ENCODE measurements at regions not wholly inside any gene's neighbourhood (a gene's known extent, or its start where the extent isn't known, plus 50 kb on each side); places are given as distances from the start of the nearest gene placed in this dataset.

DNA sequence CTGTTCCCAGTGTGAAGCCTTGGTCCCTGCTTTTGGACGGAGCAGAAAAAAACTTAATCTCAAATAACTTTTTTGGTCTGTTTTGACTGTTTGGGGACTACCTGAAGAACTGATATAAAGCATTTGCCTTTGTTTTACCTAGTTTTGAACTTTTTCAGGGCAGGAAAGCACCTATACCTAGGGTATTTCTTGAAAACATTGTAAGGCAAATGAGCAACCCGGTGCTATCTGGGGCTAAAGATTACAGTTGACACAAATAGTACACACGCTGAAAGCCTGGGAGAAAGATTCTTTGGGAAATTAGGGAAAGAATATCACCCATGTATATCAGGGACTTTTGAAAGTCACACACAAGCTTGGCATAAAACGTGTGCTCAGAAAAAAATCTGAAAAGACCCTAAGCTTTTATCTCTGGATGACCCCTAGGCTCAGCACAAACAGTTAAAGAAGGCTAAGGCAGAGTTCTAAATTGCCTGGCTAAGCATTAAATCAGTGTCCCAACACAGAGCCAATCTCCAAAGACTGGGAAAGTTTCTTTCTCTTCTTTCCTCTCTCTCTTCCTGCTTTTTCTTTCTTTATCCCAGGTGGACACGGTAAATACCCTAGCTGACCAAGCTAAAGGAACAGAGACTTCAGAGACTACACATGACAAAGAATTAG is 389.8 kb downstream of the SH2D4B start:
- no peak for TF ChIP-seq CTCF (conservative IDR thresholded peaks at IDR 0.05; ENCODE audit: low read depth, low read length)
- TF ChIP-seq SMC3 (IDR thresholded peaks at IDR 0.05; ENCODE audit: low read depth, low read length): no peak
- TF ChIP-seq POLR2A (IDR thresholded peaks at IDR 0.05; ENCODE audit: low read depth, low read length): no peak
- TF ChIP-seq BHLHE40 (IDR thresholded peaks at IDR 0.05; ENCODE audit: low read depth, low read length): no peak
- TF ChIP-seq, protein P1, sequence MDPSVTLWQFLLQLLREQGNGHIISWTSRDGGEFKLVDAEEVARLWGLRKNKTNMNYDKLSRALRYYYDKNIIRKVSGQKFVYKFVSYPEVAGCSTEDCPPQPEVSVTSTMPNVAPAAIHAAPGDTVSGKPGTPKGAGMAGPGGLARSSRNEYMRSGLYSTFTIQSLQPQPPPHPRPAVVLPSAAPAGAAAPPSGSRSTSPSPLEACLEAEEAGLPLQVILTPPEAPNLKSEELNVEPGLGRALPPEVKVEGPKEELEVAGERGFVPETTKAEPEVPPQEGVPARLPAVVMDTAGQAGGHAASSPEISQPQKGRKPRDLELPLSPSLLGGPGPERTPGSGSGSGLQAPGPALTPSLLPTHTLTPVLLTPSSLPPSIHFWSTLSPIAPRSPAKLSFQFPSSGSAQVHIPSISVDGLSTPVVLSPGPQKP (IDR thresholded peaks at IDR 0.05; ENCODE audit: borderline replicate concordance, low read depth, low read length): no peak
- no peak for TF ChIP-seq MAFK (IDR thresholded peaks at IDR 0.05; ENCODE audit: low read depth, low read length)
- TF ChIP-seq RAD21 (IDR thresholded peaks at IDR 0.05; ENCODE audit: low read length): no peak
- no peak for TF ChIP-seq MXI1 (IDR thresholded peaks at IDR 0.05; ENCODE audit: borderline replicate concordance, low read depth, low read length)
- TF ChIP-seq MAZ (IDR thresholded peaks at IDR 0.05; ENCODE audit: borderline replicate concordance, low read depth, low read length): no peak
- TF ChIP-seq FOS (IDR thresholded peaks at IDR 0.05; ENCODE audit: low read depth, low read length): no peak
- no peak for TF ChIP-seq RCOR1 (IDR thresholded peaks at IDR 0.05; ENCODE audit: insufficient replicate concordance, low read length)
- no peak for TF ChIP-seq CEBPB (IDR thresholded peaks at IDR 0.05; ENCODE audit: low read depth, low read length)
- TF ChIP-seq NFE2L2 (IDR thresholded peaks at IDR 0.05; ENCODE audit: low read depth, low read length): no peak

Measured in IMR-90 (cell line).